Peyer's patch (tissue), 4 donors: ENCODE measurements at regions not wholly inside any gene's neighbourhood (a gene's known extent, or its start where the extent isn't known, plus 50 kb on each side); places are given as distances from the start of the nearest gene placed in this dataset.

Experiments used
- DNase-seq, 3 donors: peaks; one replicate each; pipeline ENCODE4 v3.0.0-alpha.2; 2017 to 2019
- H3K27ac ChIP-seq, 4 donors: fragments of 200-600 bp; sonication (generic); one replicate each; pipeline ENCODE4 v1.5.1; 2016 to 2019
- H3K27me3 ChIP-seq, 2 donors: fragments of 200-600 bp; sonication (generic); one replicate each; pipeline ENCODE4 v1.5.1; 2019
- H3K36me3 ChIP-seq, 3 donors: fragments of 200-600 bp; sonication (generic); one replicate each; pipeline ENCODE4 v1.5.1; 2016 to 2019
- H3K4me1 ChIP-seq, 4 donors: fragments of 200-600 bp; sonication (generic); one replicate each; pipeline ENCODE4 v1.5.1; 2016 to 2019
- H3K4me3 ChIP-seq, 4 donors: fragments of 200-600 bp; sonication (generic); 1 replicate in 3 of 4; 2 replicates in 1 of 4; pipeline ENCODE4 v1.5.1; 2016 to 2019; ENCODE audit warnings: mild to moderate bottlenecking in 1 of 4
- H3K9me3 ChIP-seq, 4 donors: fragments of 200-600 bp; sonication (generic); one replicate each; pipeline ENCODE4 v1.5.1; 2016 to 2019; ENCODE audit warnings: mild to moderate bottlenecking in 1 of 4
- CTCF ChIP-seq, 6 experiments: fragments of 450-650 bp in 4 of 6; fragments of 200-600 bp in 2 of 6; sonication (generic) in 1 of 6; IDR thresholded peaks; one replicate each; pipeline ENCODE4 v1.5.1; 2017 to 2019; ENCODE audit warnings: antibody characterized with exemption in 6 of 6, mild to moderate bottlenecking in 3 of 6, moderate library complexity in 1 of 6
- POLR2A ChIP-seq, 2 donors: fragments of 450-650 bp; IDR thresholded peaks; one replicate each; pipeline ENCODE4 v1.5.1; 2017; ENCODE audit warnings: antibody characterized with exemption in 2 of 2, mild to moderate bottlenecking in 2 of 2, moderate library complexity in 2 of 2

- no peak overlapping the region for H3K27ac ChIP-seq
- no peaks in the 10 kb centered on the region for H3K4me1 ChIP-seq
- TF ChIP-seq CTCF (IDR thresholded peaks at IDR 0.05) (no peak), POLR2A (IDR thresholded peaks at IDR 0.05) (no peak)
- no peaks in the 10 kb centered on the region for H3K27me3 ChIP-seq
- H3K36me3 ChIP-seq, result no peaks in the 10 kb centered on the region
- no peak overlapping the region for H3K4me3 ChIP-seq
- no peak for DNase-seq
- H3K9me3 ChIP-seq, result no peaks in the 10 kb centered on the region
Observed at GRCh38 chr16:11450136-11450535, 104.9 kb downstream of the RMI2 start.

- TF ChIP-seq CTCF (IDR thresholded peaks at IDR 0.05) (no peak), POLR2A (IDR thresholded peaks at IDR 0.05) (no peak)
- no peaks in the 10 kb centered on the region for H3K4me1 ChIP-seq
- no peak for DNase-seq
Observed at GRCh38 chr16:11452298-11452697, 107.0 kb downstream of the RMI2 start.

DNA sequence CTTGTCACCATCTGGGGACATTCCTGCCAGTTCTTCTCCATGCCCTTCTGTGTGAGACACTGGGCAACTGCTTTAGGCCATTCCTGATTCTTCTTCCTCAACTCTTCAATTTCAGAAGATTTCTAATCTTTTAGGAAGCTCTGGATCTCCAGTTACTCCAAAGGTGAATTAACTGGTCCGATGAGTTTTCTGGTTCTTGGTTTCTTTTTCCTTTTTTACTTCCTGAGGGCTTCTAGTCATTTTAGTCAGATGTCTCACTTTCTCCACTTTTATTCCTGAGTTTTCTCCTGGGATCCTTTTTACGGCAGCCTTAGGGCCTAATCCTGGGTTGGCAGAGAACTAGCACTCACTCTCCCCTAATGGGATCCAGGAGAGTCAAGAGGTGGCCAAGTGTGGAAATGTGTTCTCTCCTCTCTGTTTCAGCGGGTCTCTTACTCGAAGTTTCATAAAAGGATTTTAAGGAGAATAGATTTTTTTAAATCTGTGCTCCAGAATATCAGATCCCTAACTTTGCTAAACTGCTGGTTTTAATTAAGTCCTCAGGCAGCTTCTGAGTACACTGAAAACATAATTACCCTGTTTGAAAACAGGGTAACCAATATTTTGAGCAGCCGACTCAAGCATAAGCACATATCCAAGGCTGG is 107.6 kb downstream of the RMI2 start:
- no peak for TF ChIP-seq POLR2A (IDR thresholded peaks at IDR 0.05)
- TF ChIP-seq CTCF (IDR thresholded peaks at IDR 0.05), result no peak
- H3K36me3 ChIP-seq, result no peaks in the 10 kb centered on the region
- no peaks in the 10 kb centered on the region for H3K9me3 ChIP-seq
- no peaks in the 10 kb centered on the region for H3K27me3 ChIP-seq
- no peak overlapping the region for H3K4me3 ChIP-seq
- DNase-seq, result no peak
- H3K4me1 ChIP-seq, result no peaks in the 10 kb centered on the region
- no peak overlapping the region for H3K27ac ChIP-seq

More at GRCh38 chr16:11452298-11452697, 107.0 kb downstream of the RMI2 start:
- Histone ChIP-seq H3K27me3 (no peaks in the 10 kb centered on the region), H3K27ac (no peak overlapping the region), H3K36me3 (no peaks in the 10 kb centered on the region), H3K9me3 (no peaks in the 10 kb centered on the region), H3K4me3 (no peak overlapping the region)

DNA sequence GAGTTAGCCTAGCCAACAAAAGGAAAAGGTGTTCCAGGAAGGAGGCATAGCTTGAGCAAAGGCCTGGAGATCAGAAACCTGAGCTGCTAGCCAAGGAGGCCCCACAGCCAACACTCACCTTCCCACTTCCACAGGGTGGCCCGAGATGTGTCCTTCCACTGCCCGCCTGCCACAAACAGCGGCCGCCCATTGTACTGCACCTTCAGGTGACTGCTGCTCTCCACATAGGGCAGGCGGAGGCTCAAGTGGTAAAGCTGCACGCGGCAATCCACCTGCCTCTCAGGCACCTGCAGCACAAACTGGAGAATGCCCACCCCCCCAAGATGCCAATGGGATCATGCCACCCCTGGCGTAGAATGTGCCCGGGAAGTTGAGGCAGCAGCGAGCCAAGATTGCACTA is 111.5 kb downstream of the RMI2 start:
- Histone ChIP-seq H3K9me3 (no peaks in the 10 kb centered on the region), H3K36me3 (no peaks in the 10 kb centered on the region), H3K4me1 (no peaks in the 10 kb centered on the region), H3K27ac (no peak overlapping the region), H3K27me3 (no peaks in the 10 kb centered on the region), H3K4me3 (no peak overlapping the region)
- DNase-seq, result no peak
- TF ChIP-seq CTCF (IDR thresholded peaks at IDR 0.05) (no peak), POLR2A (IDR thresholded peaks at IDR 0.05) (no peak)

- Histone ChIP-seq H3K4me3 (no peak overlapping the region), H3K9me3 (no peaks in the 10 kb centered on the region), H3K36me3 (no peaks in the 10 kb centered on the region), H3K4me1 (no peaks in the 10 kb centered on the region), H3K27ac (no peak overlapping the region), H3K27me3 (no peaks in the 10 kb centered on the region)
- DNase-seq, result no peak
- no peak for TF ChIP-seq POLR2A (IDR thresholded peaks at IDR 0.05)
- TF ChIP-seq CTCF (IDR thresholded peaks at IDR 0.05), result no peak
Observed at GRCh38 chr16:11459722-11460121, 114.5 kb downstream of the RMI2 start.
